ENCODE measurements at regions not wholly inside any gene's neighbourhood (a gene's known extent, or its start where the extent isn't known, plus 50 kb on each side); places are given as distances from the start of the nearest gene placed in this dataset.

GRCh38 chr2:147236601-147237000, 608.2 kb upstream of the ACVR2A start:
- Histone ChIP-seq H3K9me3 (peaks cover 0 to 6% of the 10 kb centered on the region in 2 donors), H3K4me1 (no peaks in the 10 kb centered on the region), H3K4me3 (no peak overlapping the region), H3K27me3 (no peaks in the 10 kb centered on the region), H3K36me3 (no peaks in the 10 kb centered on the region), H3K27ac (no peak overlapping the region)
- DNase-seq (ENCODE audit: low spot score in 2 of 2), result no peak
- no peak for TF ChIP-seq POLR2A (IDR thresholded peaks at IDR 0.05)
- TF ChIP-seq CTCF (IDR thresholded peaks at IDR 0.05), result no peak
- TF ChIP-seq POLR2AphosphoS5 (IDR thresholded peaks at IDR 0.05), result no peak
- intact Hi-C loops (cut with DNase I; ENCODE audit: low total_unique reads), result no loop called here

- Histone ChIP-seq H3K4me3 (no peak overlapping the region), H3K9me3 (no peaks in the 10 kb centered on the region), H3K27me3 (no peaks in the 10 kb centered on the region), H3K4me1 (no peaks in the 10 kb centered on the region), H3K36me3 (no peaks in the 10 kb centered on the region), H3K27ac (no peak overlapping the region)
- TF ChIP-seq POLR2AphosphoS5 (IDR thresholded peaks at IDR 0.05) (no peak), CTCF (IDR thresholded peaks at IDR 0.05) (no peak), POLR2A (IDR thresholded peaks at IDR 0.05) (no peak)
- intact Hi-C loops (cut with DNase I; ENCODE audit: low total_unique reads), result no loop called here
- DNase-seq (ENCODE audit: low spot score in 2 of 2), result no peak
Measured at GRCh38 chr2:147232225-147232669, 612.6 kb upstream of the ACVR2A start.

- intact Hi-C loops (cut with DNase I; ENCODE audit: low total_unique reads), result no loop called here
Measured at GRCh38 chr2:147231607-147232006, 613.2 kb upstream of the ACVR2A start.

GRCh38 chr2:147231081-147231480, 613.7 kb upstream of the ACVR2A start:
- Histone ChIP-seq H3K9me3 (no peaks in the 10 kb centered on the region), H3K4me3 (no peak overlapping the region), H3K27ac (no peak overlapping the region), H3K27me3 (no peaks in the 10 kb centered on the region), H3K4me1 (no peaks in the 10 kb centered on the region), H3K36me3 (no peaks in the 10 kb centered on the region)
- TF ChIP-seq POLR2AphosphoS5 (IDR thresholded peaks at IDR 0.05) (no peak), POLR2A (IDR thresholded peaks at IDR 0.05) (no peak), CTCF (IDR thresholded peaks at IDR 0.05) (no peak)
- intact Hi-C loops (cut with DNase I; ENCODE audit: low total_unique reads), result no loop called here
- no peak for DNase-seq (ENCODE audit: low spot score in 2 of 2)

More at GRCh38 chr2:147231607-147232006, 613.2 kb upstream of the ACVR2A start:
- no peaks in the 10 kb centered on the region for H3K36me3 ChIP-seq
- no peak for DNase-seq (ENCODE audit: low spot score in 2 of 2)
- no peak overlapping the region for H3K4me3 ChIP-seq
- no peaks in the 10 kb centered on the region for H3K27me3 ChIP-seq
- H3K27ac ChIP-seq, result no peak overlapping the region
- no peaks in the 10 kb centered on the region for H3K4me1 ChIP-seq
- TF ChIP-seq POLR2A (IDR thresholded peaks at IDR 0.05) (no peak), CTCF (IDR thresholded peaks at IDR 0.05) (no peak), POLR2AphosphoS5 (IDR thresholded peaks at IDR 0.05) (no peak)
- no peaks in the 10 kb centered on the region for H3K9me3 ChIP-seq

GRCh38 chr2:147227313-147227712, 617.5 kb upstream of the ACVR2A start:
- H3K36me3 ChIP-seq, result no peaks in the 10 kb centered on the region
- no peaks in the 10 kb centered on the region for H3K4me1 ChIP-seq
- H3K27me3 ChIP-seq, result no peaks in the 10 kb centered on the region
- no peak for DNase-seq (ENCODE audit: low spot score in 2 of 2)
- H3K27ac ChIP-seq, result no peak overlapping the region
- TF ChIP-seq CTCF (IDR thresholded peaks at IDR 0.05) (no peak), POLR2A (IDR thresholded peaks at IDR 0.05) (no peak), POLR2AphosphoS5 (IDR thresholded peaks at IDR 0.05) (no peak)
- H3K4me3 ChIP-seq, result no peak overlapping the region
- no peaks in the 10 kb centered on the region for H3K9me3 ChIP-seq
- intact Hi-C loops (cut with DNase I; ENCODE audit: low total_unique reads), result no loop called here
